ENCODE measurements at regions not wholly inside any gene's neighbourhood (a gene's known extent, or its start where the extent isn't known, plus 50 kb on each side); places are given as distances from the start of the nearest gene placed in this dataset.

DNA sequence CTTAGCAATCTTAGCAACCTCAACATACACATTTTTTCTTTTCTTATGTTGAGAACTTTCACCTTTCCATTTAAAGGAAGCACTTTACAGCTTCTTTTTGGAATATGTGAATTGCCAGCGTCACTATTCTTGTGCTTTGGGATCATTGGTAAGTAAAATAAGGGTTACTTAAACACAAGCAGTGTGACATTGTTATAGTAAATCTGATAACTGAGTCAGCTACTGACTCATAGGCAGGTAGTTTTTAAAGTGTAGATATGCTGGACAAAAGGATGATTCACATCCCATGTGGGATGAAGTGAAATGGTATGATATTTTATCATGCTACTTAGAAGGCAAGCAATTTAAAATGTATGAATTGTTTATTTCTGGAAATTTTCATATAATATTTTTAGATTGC, 637.2 kb downstream of the DCDC2C start:
- Histone ChIP-seq H4K20me1 (ENCODE audit: insufficient read depth, low read length) (no peaks in the 10 kb centered on the region), H3K4me1 (ENCODE audit: insufficient read depth, low read length) (no peaks in the 10 kb centered on the region), H2AFZ (ENCODE audit: low read length) (no peak overlapping the region), H3K27ac (ENCODE audit: low read depth, low read length) (no peak overlapping the region), H3K27me3 (ENCODE audit: insufficient read depth, low read length) (no peaks in the 10 kb centered on the region), H3K4me2 (ENCODE audit: insufficient read depth, low read length) (no peak overlapping the region), H3K79me2 (ENCODE audit: insufficient read depth, low read length) (no peaks in the 10 kb centered on the region), H3K36me3 (ENCODE audit: insufficient read depth, low read length) (no peaks in the 10 kb centered on the region), H3K9me3 (ENCODE audit: low read depth, low read length) (peaks cover 7% of the 10 kb centered on the region), H3K4me3 (ENCODE audit: insufficient read depth, low read length) (no peak overlapping the region)
- TF ChIP-seq, protein P1, sequence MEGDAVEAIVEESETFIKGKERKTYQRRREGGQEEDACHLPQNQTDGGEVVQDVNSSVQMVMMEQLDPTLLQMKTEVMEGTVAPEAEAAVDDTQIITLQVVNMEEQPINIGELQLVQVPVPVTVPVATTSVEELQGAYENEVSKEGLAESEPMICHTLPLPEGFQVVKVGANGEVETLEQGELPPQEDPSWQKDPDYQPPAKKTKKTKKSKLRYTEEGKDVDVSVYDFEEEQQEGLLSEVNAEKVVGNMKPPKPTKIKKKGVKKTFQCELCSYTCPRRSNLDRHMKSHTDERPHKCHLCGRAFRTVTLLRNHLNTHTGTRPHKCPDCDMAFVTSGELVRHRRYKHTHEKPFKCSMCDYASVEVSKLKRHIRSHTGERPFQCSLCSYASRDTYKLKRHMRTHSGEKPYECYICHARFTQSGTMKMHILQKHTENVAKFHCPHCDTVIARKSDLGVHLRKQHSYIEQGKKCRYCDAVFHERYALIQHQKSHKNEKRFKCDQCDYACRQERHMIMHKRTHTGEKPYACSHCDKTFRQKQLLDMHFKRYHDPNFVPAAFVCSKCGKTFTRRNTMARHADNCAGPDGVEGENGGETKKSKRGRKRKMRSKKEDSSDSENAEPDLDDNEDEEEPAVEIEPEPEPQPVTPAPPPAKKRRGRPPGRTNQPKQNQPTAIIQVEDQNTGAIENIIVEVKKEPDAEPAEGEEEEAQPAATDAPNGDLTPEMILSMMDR (IDR thresholded peaks at IDR 0.05; ENCODE audit: extremely low read depth, low read depth, low read length), result no peak
- DNase-seq (ENCODE audit: insufficient read length, low spot score, missing footprints), result no peak

DNA sequence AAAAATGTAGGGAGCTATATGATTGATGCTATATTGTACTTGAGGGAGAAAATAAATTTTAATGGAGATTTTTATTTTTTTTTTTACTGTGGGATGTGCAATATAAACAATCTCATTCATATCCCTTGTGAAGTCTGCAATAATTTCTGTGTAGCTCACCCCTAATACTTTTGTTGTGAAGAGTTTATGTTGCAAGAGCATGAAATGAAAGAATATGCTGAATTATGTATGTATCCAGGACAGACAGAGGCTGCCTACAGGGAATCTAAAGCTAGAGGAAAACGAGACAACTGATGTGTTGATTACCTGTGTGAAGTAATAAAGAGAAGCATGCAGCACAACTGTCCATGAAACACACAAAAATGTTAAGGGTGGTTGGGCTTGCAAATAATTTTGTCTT, 643.3 kb downstream of the DCDC2C start:
- Histone ChIP-seq H3K4me2 (ENCODE audit: insufficient read depth, low read length) (no peak overlapping the region), H3K27me3 (ENCODE audit: insufficient read depth, low read length) (no peaks in the 10 kb centered on the region), H3K4me1 (ENCODE audit: insufficient read depth, low read length) (no peaks in the 10 kb centered on the region), H3K27ac (ENCODE audit: low read depth, low read length) (no peak overlapping the region), H3K79me2 (ENCODE audit: insufficient read depth, low read length) (no peaks in the 10 kb centered on the region), H4K20me1 (ENCODE audit: insufficient read depth, low read length) (no peaks in the 10 kb centered on the region), H3K4me3 (ENCODE audit: insufficient read depth, low read length) (no peak overlapping the region), H3K9me3 (ENCODE audit: low read depth, low read length) (peaks cover 3% of the 10 kb centered on the region), H3K36me3 (ENCODE audit: insufficient read depth, low read length) (no peaks in the 10 kb centered on the region), H2AFZ (ENCODE audit: low read length) (no peak overlapping the region)
- TF ChIP-seq, protein P1 (IDR thresholded peaks at IDR 0.05; ENCODE audit: extremely low read depth, low read depth, low read length), result no peak
- no peak for DNase-seq (ENCODE audit: insufficient read length, low spot score, missing footprints)

DNA sequence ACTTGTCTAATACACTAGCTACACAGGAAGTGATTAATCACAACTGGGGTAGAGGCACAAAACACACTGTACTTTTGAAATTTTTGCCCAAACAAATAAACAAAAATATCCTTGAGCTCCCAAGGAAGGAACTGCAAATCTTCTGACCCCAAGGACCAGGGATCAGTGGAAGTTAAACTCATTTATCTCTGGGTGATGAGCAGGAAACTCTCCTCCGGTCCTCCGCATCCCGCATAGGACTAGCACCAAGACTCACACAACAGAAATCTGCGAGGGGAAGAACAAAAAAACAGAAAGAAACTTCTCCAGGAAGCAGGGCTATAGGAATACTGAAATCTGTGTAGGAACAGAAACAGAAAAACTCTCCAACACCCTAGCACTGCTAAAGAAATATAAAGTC, 650.3 kb downstream of the DCDC2C start:
- no peak overlapping the region for H2AFZ ChIP-seq (ENCODE audit: low read length)
- H3K4me2 ChIP-seq (ENCODE audit: insufficient read depth, low read length), result no peak overlapping the region
- H3K27me3 ChIP-seq (ENCODE audit: insufficient read depth, low read length), result no peaks in the 10 kb centered on the region
- H3K4me3 ChIP-seq (ENCODE audit: insufficient read depth, low read length), result no peak overlapping the region
- no peaks in the 10 kb centered on the region for H3K36me3 ChIP-seq (ENCODE audit: insufficient read depth, low read length)
- DNase-seq (ENCODE audit: insufficient read length, low spot score, missing footprints), result no peak
- H3K27ac ChIP-seq (ENCODE audit: low read depth, low read length), result no peak overlapping the region
- H3K79me2 ChIP-seq (ENCODE audit: insufficient read depth, low read length), result no peaks in the 10 kb centered on the region
- H3K4me1 ChIP-seq (ENCODE audit: insufficient read depth, low read length), result no peaks in the 10 kb centered on the region
- H4K20me1 ChIP-seq (ENCODE audit: insufficient read depth, low read length), result no peaks in the 10 kb centered on the region
- H3K9me3 ChIP-seq (ENCODE audit: low read depth, low read length), result no peaks in the 10 kb centered on the region
- TF ChIP-seq, protein P1 (IDR thresholded peaks at IDR 0.05; ENCODE audit: extremely low read depth, low read depth, low read length), result no peak

DNA sequence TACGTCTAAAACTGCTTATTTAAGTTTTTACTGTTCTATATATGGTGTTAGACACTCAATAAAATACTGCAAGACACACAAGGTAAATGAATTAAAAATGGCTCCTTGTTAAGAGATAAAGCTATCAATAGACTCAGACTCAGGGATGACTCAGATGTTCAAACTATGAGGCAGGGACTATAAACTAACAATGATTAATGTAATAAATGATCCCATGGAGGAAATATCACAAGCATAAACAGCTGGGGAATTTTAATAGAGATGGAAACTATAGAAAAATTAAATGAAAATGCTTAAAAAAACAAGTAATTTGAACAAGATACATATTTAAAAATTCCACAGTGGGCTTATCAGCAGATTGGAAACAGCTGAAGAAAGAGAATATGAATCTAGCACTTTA, 650.8 kb downstream of the DCDC2C start:
- Histone ChIP-seq H3K27me3 (ENCODE audit: insufficient read depth, low read length) (no peaks in the 10 kb centered on the region), H3K4me1 (ENCODE audit: insufficient read depth, low read length) (no peaks in the 10 kb centered on the region), H3K9me3 (ENCODE audit: low read depth, low read length) (no peaks in the 10 kb centered on the region), H3K36me3 (ENCODE audit: insufficient read depth, low read length) (no peaks in the 10 kb centered on the region), H3K4me2 (ENCODE audit: insufficient read depth, low read length) (no peak overlapping the region), H3K27ac (ENCODE audit: low read depth, low read length) (no peak overlapping the region), H3K79me2 (ENCODE audit: insufficient read depth, low read length) (no peaks in the 10 kb centered on the region), H4K20me1 (ENCODE audit: insufficient read depth, low read length) (no peaks in the 10 kb centered on the region), H3K4me3 (ENCODE audit: insufficient read depth, low read length) (no peak overlapping the region), H2AFZ (ENCODE audit: low read length) (no peak overlapping the region)
- TF ChIP-seq, protein P1 (IDR thresholded peaks at IDR 0.05; ENCODE audit: extremely low read depth, low read depth, low read length), result no peak
- DNase-seq (ENCODE audit: insufficient read length, low spot score, missing footprints), result no peak
